NCI-H2171 (cell line): ENCODE measurements at regions not wholly inside any gene's neighbourhood (a gene's known extent, or its start where the extent isn't known, plus 50 kb on each side); places are given as distances from the start of the nearest gene placed in this dataset.

Source experiments
- DNase-seq: peaks from one replicate; lab custom pipeline; 2025; lab: John Stamatoyannopoulos, UW

GRCh38 chr5:87949676-87950631 is 318.7 kb downstream of the TMEM161B start:
- DNase-seq = no peak

- DNase-seq = no peak
Observed at GRCh38 chr5:87948486-87948885, 320.2 kb downstream of the TMEM161B start.

- no peak for DNase-seq
Observed at GRCh38 chr5:87946271-87946670, 322.4 kb downstream of the TMEM161B start.

GRCh38 chr5:87945286-87945650 is 323.4 kb downstream of the TMEM161B start:
- no peak for DNase-seq

GRCh38 chr5:87944553-87945285 is 323.9 kb downstream of the TMEM161B start:
- DNase-seq = peak; percentile 62

- no peak for DNase-seq
Observed at GRCh38 chr5:87940775-87941174, 327.9 kb downstream of the TMEM161B start.

- no peak for DNase-seq
Observed at GRCh38 chr5:87936667-87937066, 332.0 kb downstream of the TMEM161B start.

- no peak for DNase-seq
Observed at GRCh38 chr5:87924436-87924835, 344.2 kb downstream of the TMEM161B start.

- DNase-seq = no peak
Observed at GRCh38 chr5:87916320-87916719, 352.3 kb downstream of the TMEM161B start.

- no peak for DNase-seq
Observed at GRCh38 chr5:87912419-87912818, 356.2 kb downstream of the TMEM161B start.

- DNase-seq = no peak
Observed at GRCh38 chr5:87909382-87909781, 359.3 kb downstream of the TMEM161B start.

- no peak for DNase-seq
Observed at GRCh38 chr5:87906962-87907361, 361.7 kb downstream of the TMEM161B start.

GRCh38 chr5:87900419-87900818 is 368.2 kb downstream of the TMEM161B start:
- DNase-seq = no peak

GRCh38 chr5:87899721-87900131 is 368.9 kb downstream of the TMEM161B start:
- DNase-seq = no peak

- no peak for DNase-seq
Observed at GRCh38 chr5:87899208-87899661, 369.4 kb downstream of the TMEM161B start.

GRCh38 chr5:87898574-87898973 is 370.1 kb downstream of the TMEM161B start:
- DNase-seq = no peak

- no peak for DNase-seq
Observed at GRCh38 chr5:87888139-87888538, 380.5 kb downstream of the TMEM161B start.

- DNase-seq = no peak
Observed at GRCh38 chr5:87887247-87887646, 381.4 kb downstream of the TMEM161B start.

- DNase-seq = no peak
Observed at GRCh38 chr5:87886164-87886563, 382.5 kb downstream of the TMEM161B start.

- DNase-seq = no peak
Observed at GRCh38 chr5:87885758-87886157, 382.9 kb downstream of the TMEM161B start.

GRCh38 chr5:87877495-87877894 is 391.1 kb downstream of the TMEM161B start:
- DNase-seq = no peak

GRCh38 chr5:87877023-87877422 is 391.6 kb downstream of the TMEM161B start:
- no peak for DNase-seq

GRCh38 chr5:87876616-87877015 is 392.0 kb downstream of the TMEM161B start:
- no peak for DNase-seq
